CD14-positive monocyte (primary cell): ENCODE measurements at regions not wholly inside any gene's neighbourhood (a gene's known extent, or its start where the extent isn't known, plus 50 kb on each side); places are given as distances from the start of the nearest gene placed in this dataset.

ENCODE experiments used
- DNase-seq, 3 donors: peaks; one replicate each; pipeline ENCODE4 v3.0.0-alpha.2; 2011 to 2022
- H2AFZ ChIP-seq: 2 replicates; pipeline ENCODE4 v1.6.0; 2012; ENCODE audit warnings: mild to moderate bottlenecking, low read depth, low read length, inconsistent platforms; ENCODE audit not compliant: insufficient read depth, poor library complexity, severe bottlenecking
- H3K27ac ChIP-seq, 2 donors: 1 replicate in 1 of 2; 2 replicates in 1 of 2; pipeline ENCODE4 v1.5.1; 2012 to 2013; ENCODE audit warnings: low read length in 2 of 2, control low read depth in 1 of 2, inconsistent platforms in 1 of 2, low read depth in 1 of 2, mild to moderate bottlenecking in 1 of 2
- H3K27me3 ChIP-seq, 2 donors: one replicate each; pipeline versions ENCODE4 v1.6.0 to v1.6.1; 2011 to 2013; ENCODE audit warnings: low read length in 2 of 2; ENCODE audit not compliant: control insufficient read depth in 2 of 2, insufficient read depth in 2 of 2
- H3K36me3 ChIP-seq, 2 donors: replicated peaks in 1 of 2; 1 replicate in 1 of 2; 2 replicates in 1 of 2; pipeline versions ENCODE4 v1.5.1 to v1.6.1; 2012 to 2013; ENCODE audit warnings: low read length in 2 of 2, control low read depth in 1 of 2, inconsistent platforms in 1 of 2, mild to moderate bottlenecking in 1 of 2; ENCODE audit not compliant: insufficient read depth in 2 of 2, control insufficient read depth in 1 of 2
- H3K4me1 ChIP-seq, 2 donors: 1 replicate in 1 of 2; 2 replicates in 1 of 2; pipeline versions ENCODE4 v1.5.1 to v1.6.1; 2012 to 2013; ENCODE audit warnings: low read length in 2 of 2, control low read depth in 1 of 2, inconsistent platforms in 1 of 2, mild to moderate bottlenecking in 1 of 2, moderate library complexity in 1 of 2; ENCODE audit not compliant: insufficient read depth in 2 of 2, control insufficient read depth in 1 of 2
- H3K4me2 ChIP-seq: replicated peaks from 2 replicates; pipeline ENCODE3; 2012; ENCODE audit warnings: low read length, moderate library complexity, mild to moderate bottlenecking; ENCODE audit not compliant: poor library complexity, severe bottlenecking; ENCODE audit errors: extremely low read depth
- H3K4me3 ChIP-seq, 3 experiments: fragments of 200-600 bp in 1 of 3; sonication (generic) in 1 of 3; replicated peaks in 1 of 3; 1 replicate in 2 of 3; 2 replicates in 1 of 3; pipeline ENCODE4 v1.5.1; 2011 to 2013; ENCODE audit warnings: low read length in 3 of 3, mild to moderate bottlenecking in 3 of 3, control low read depth in 2 of 3, low read depth in 2 of 3, inconsistent platforms in 1 of 3, moderate library complexity in 1 of 3
- H3K79me2 ChIP-seq: 2 replicates; pipeline ENCODE4 v1.6.0; 2012; ENCODE audit warnings: mild to moderate bottlenecking, control low read depth, inconsistent platforms, low read length, moderate library complexity; ENCODE audit not compliant: insufficient read depth
- H3K9ac ChIP-seq: 2 replicates; pipeline ENCODE4 v1.6.0; 2017; ENCODE audit warnings: low read length, mild to moderate bottlenecking; ENCODE audit not compliant: insufficient read depth, poor library complexity, severe bottlenecking
- H3K9me3 ChIP-seq, 2 donors: replicated peaks in 1 of 2; 1 replicate in 1 of 2; 2 replicates in 1 of 2; pipeline versions ENCODE4 v1.5.1 to v1.6.1; 2012 to 2013; ENCODE audit warnings: low read length in 2 of 2, control low read depth in 1 of 2; ENCODE audit not compliant: control insufficient read depth in 1 of 2, insufficient read depth in 1 of 2
- H4K20me1 ChIP-seq: 2 replicates; pipeline ENCODE4 v1.6.0; 2012; ENCODE audit warnings: mild to moderate bottlenecking, low read length, control low read depth, moderate library complexity; ENCODE audit not compliant: insufficient read depth
- H3K27ac Mint-ChIP-seq, 7 donors: one replicate each; pipeline ENCODE4 v1.8.0; 2020; ENCODE audit warnings: mild to moderate bottlenecking in 7 of 7, mixed read lengths in 7 of 7, moderate library complexity in 6 of 7, inconsistent platforms in 2 of 7
- H3K27me3 Mint-ChIP-seq, 3 donors: one replicate each; pipeline ENCODE4 v1.8.0; 2021 to 2022; ENCODE audit warnings: low read depth in 3 of 3, mild to moderate bottlenecking in 3 of 3, mixed read lengths in 3 of 3, moderate library complexity in 3 of 3, inconsistent platforms in 1 of 3
- H3K36me3 Mint-ChIP-seq, 2 donors: one replicate each; pipeline ENCODE4 v1.8.0; 2020; ENCODE audit warnings: mixed read lengths in 2 of 2, inconsistent platforms in 1 of 2, mild to moderate bottlenecking in 1 of 2
- H3K4me1 Mint-ChIP-seq: one replicate; pipeline ENCODE4 v1.8.0; 2020; ENCODE audit warnings: mild to moderate bottlenecking, mixed read lengths
- H3K4me3 Mint-ChIP-seq, 2 donors: one replicate each; pipeline ENCODE4 v1.8.0; 2020; ENCODE audit warnings: mild to moderate bottlenecking in 2 of 2, mixed read lengths in 2 of 2, moderate library complexity in 1 of 2
- H3K9me3 Mint-ChIP-seq, 7 donors: one replicate each; pipeline ENCODE4 v1.8.0; 2020 to 2022; ENCODE audit warnings: mixed read lengths in 7 of 7, mild to moderate bottlenecking in 6 of 7, moderate library complexity in 6 of 7, inconsistent platforms in 2 of 7
- WGBS: methylation state at CpG from one replicate; pipeline ENCODE4 v1.1.5; 2013; ENCODE audit warnings: missing lambda C conversion rate; ENCODE audit not compliant: insufficient coverage; 5-methylcytosine and 5-hydroxymethylcytosine counted together
- intact Hi-C, 2 donors: fragments of 100-400 bp; cut with micrococcal nuclease; formaldehyde crosslinking; loops; one replicate each; pipeline versions ENCODE4 v1.15.0 to v1.15.1; 2023
- TF ChIP-seq, protein P1 (sequence below): fragments of 200-600 bp; IDR thresholded peaks from one replicate; pipeline ENCODE4 v1.8.0; 2022; ENCODE audit warnings: antibody characterized with exemption, mild to moderate bottlenecking

DNA sequence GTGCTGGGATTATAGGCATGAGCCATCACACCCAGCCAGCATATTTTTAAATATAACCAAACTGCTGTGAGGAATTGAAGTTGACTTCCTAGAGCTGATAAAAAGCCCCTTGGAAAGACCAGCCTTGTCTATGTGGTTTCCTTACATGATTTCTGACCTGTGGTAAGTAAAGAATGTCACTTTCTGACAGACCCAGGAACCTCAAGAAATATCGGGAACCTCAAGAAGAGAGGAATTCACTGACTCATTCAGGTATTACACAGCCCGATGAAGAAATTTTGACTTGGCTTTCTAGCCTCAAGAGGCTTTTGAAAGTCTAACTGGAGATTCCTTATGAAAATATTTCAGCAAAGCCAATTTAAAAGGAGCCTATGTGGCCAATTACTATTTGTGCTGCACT is 71.8 kb downstream of the FOXF2 start:
- Histone ChIP-seq H3K4me3 (no peak overlapping the region), H3K4me1 (no peaks in the 10 kb centered on the region), H3K9me3 (no peaks in the 10 kb centered on the region), H3K4me2 (no peak overlapping the region), H2AFZ (no peak overlapping the region), H4K20me1 (no peaks in the 10 kb centered on the region), H3K27me3 (peaks cover 2% of the 10 kb centered on the region in 2 donors), H3K27ac (no peak overlapping the region), H3K79me2 (no peaks in the 10 kb centered on the region), H3K36me3 (no peaks in the 10 kb centered on the region), H3K9ac (no peak overlapping the region)
- no peaks in the 10 kb centered on the region for H3K36me3 Mint-ChIP-seq
- H3K9me3 Mint-ChIP-seq, result peaks cover 0 to 5% (median 1%) of the 10 kb centered on the region in 7 donors
- intact Hi-C loops, result no loop called here
- no peaks in the 10 kb centered on the region for H3K4me1 Mint-ChIP-seq
- TF ChIP-seq, protein P1, sequence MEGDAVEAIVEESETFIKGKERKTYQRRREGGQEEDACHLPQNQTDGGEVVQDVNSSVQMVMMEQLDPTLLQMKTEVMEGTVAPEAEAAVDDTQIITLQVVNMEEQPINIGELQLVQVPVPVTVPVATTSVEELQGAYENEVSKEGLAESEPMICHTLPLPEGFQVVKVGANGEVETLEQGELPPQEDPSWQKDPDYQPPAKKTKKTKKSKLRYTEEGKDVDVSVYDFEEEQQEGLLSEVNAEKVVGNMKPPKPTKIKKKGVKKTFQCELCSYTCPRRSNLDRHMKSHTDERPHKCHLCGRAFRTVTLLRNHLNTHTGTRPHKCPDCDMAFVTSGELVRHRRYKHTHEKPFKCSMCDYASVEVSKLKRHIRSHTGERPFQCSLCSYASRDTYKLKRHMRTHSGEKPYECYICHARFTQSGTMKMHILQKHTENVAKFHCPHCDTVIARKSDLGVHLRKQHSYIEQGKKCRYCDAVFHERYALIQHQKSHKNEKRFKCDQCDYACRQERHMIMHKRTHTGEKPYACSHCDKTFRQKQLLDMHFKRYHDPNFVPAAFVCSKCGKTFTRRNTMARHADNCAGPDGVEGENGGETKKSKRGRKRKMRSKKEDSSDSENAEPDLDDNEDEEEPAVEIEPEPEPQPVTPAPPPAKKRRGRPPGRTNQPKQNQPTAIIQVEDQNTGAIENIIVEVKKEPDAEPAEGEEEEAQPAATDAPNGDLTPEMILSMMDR, result no peak
- H3K27me3 Mint-ChIP-seq, result peaks cover 8 to 14% (median 13%) of the 10 kb centered on the region in 3 donors
- no peak for DNase-seq
- H3K27ac Mint-ChIP-seq, result no peak overlapping the region
- H3K4me3 Mint-ChIP-seq, result no peak overlapping the region
- WGBS, result 80% methylated on average over 1 of the region's 2 CpGs

GRCh38 chr6:1461736-1462135 is 72.4 kb downstream of the FOXF2 start:
- no peaks in the 10 kb centered on the region for H3K36me3 ChIP-seq
- H3K79me2 ChIP-seq, result no peaks in the 10 kb centered on the region
- Mint-ChIP-seq H3K4me3 (no peak overlapping the region), H3K4me1 (no peaks in the 10 kb centered on the region), H3K36me3 (no peaks in the 10 kb centered on the region), H3K27me3 (peaks cover 8 to 15% (median 13%) of the 10 kb centered on the region in 3 donors), H3K9me3 (peaks cover 0 to 5% (median under 1%) of the 10 kb centered on the region in 7 donors), H3K27ac (no peak overlapping the region)
- DNase-seq, result no peak
- H3K4me1 ChIP-seq, result no peaks in the 10 kb centered on the region
- no peak overlapping the region for H2AFZ ChIP-seq
- H3K27ac ChIP-seq, result no peak overlapping the region
- intact Hi-C loops, result no loop called here
- no peak overlapping the region for H3K9ac ChIP-seq
- no peaks in the 10 kb centered on the region for H3K9me3 ChIP-seq
- no peak overlapping the region for H3K4me2 ChIP-seq
- no peaks in the 10 kb centered on the region for H4K20me1 ChIP-seq
- WGBS, result 88% methylated on average over 1 of the region's 3 CpGs
- H3K4me3 ChIP-seq, result no peak overlapping the region
- TF ChIP-seq, protein P1, result no peak
- peaks cover 2% of the 10 kb centered on the region in 2 donors for H3K27me3 ChIP-seq
